KOPT-K1 (cell line): ENCODE measurements at regions not wholly inside any gene's neighbourhood (a gene's known extent, or its start where the extent isn't known, plus 50 kb on each side); places are given as distances from the start of the nearest gene placed in this dataset.
A peak's percentile ranks its signal among the peaks of the same experiment; 100 is the strongest.
"Not testable (repeated sequence)": the region's sequence is repeated elsewhere in the genome, so short reads cannot be mapped to it uniquely, and the experiment has no call there.

Source experiments
- H3K27ac ChIP-seq: fragments of 200-600 bp; sonication (generic); 2 replicates; pipeline ENCODE4 v1.5.1; 2016; ENCODE audit warnings: antibody characterized with exemption, mild to moderate bottlenecking, low read depth, low read length; ENCODE audit not compliant: poor library complexity, severe bottlenecking
- H3K36me3 ChIP-seq: fragments of 200-600 bp; sonication (generic); 2 replicates; pipeline ENCODE4 v1.5.1; 2017; ENCODE audit warnings: antibody characterized with exemption, mild to moderate bottlenecking, low read length, moderate library complexity; ENCODE audit not compliant: insufficient read depth
- H3K9me3 ChIP-seq: fragments of 200-600 bp; sonication (generic); 2 replicates; pipeline ENCODE4 v1.5.1; 2017; ENCODE audit warnings: antibody characterized with exemption, low read length, mild to moderate bottlenecking; ENCODE audit not compliant: insufficient read depth, poor library complexity, severe bottlenecking

- H3K36me3 ChIP-seq, result no peaks in the 10 kb centered on the region
- H3K9me3 ChIP-seq, result no peaks in the 10 kb centered on the region
- H3K27ac ChIP-seq, result no peak overlapping the region
Measured at GRCh38 chr16:11412175-11412904, 67.1 kb downstream of the RMI2 start.

GRCh38 chr16:11412965-11413887 is 68.0 kb downstream of the RMI2 start:
- Histone ChIP-seq H3K27ac (no peak overlapping the region), H3K36me3 (no peaks in the 10 kb centered on the region)

GRCh38 chr16:11413907-11414595 is 68.8 kb downstream of the RMI2 start:
- no peaks in the 10 kb centered on the region for H3K9me3 ChIP-seq
- no peaks in the 10 kb centered on the region for H3K36me3 ChIP-seq
- no peak overlapping the region for H3K27ac ChIP-seq

More at GRCh38 chr16:11412965-11413887, 68.0 kb downstream of the RMI2 start:
- H3K9me3 ChIP-seq, result no peaks in the 10 kb centered on the region

GRCh38 chr16:11414815-11415775 is 69.8 kb downstream of the RMI2 start:
- no peaks in the 10 kb centered on the region for H3K36me3 ChIP-seq
- no peak overlapping the region for H3K27ac ChIP-seq

GRCh38 chr16:11416228-11417001 is 71.2 kb downstream of the RMI2 start:
- no peaks in the 10 kb centered on the region for H3K9me3 ChIP-seq
- no peak overlapping the region for H3K27ac ChIP-seq
- H3K36me3 ChIP-seq, result no peaks in the 10 kb centered on the region

More at GRCh38 chr16:11414815-11415775, 69.8 kb downstream of the RMI2 start:
- H3K9me3 ChIP-seq, result no peaks in the 10 kb centered on the region

- Histone ChIP-seq H3K9me3 (no peaks in the 10 kb centered on the region), H3K36me3 (no peaks in the 10 kb centered on the region), H3K27ac (no peak overlapping the region)
Measured at GRCh38 chr16:11417487-11417886, 72.2 kb downstream of the RMI2 start.

- H3K36me3 ChIP-seq, result no peaks in the 10 kb centered on the region
- no peaks in the 10 kb centered on the region for H3K9me3 ChIP-seq
- no peak overlapping the region for H3K27ac ChIP-seq
Measured at GRCh38 chr16:11418506-11418905, 73.2 kb downstream of the RMI2 start.

GRCh38 chr16:11420067-11420466 is 74.8 kb downstream of the RMI2 start:
- H3K27ac ChIP-seq, H3K36me3 ChIP-seq, H3K9me3 ChIP-seq: not testable (repeated sequence)

- H3K27ac ChIP-seq, result no peak overlapping the region
- H3K36me3 ChIP-seq, result no peaks in the 10 kb centered on the region
- H3K9me3 ChIP-seq, result no peaks in the 10 kb centered on the region
Measured at GRCh38 chr16:11420895-11421294, 75.6 kb downstream of the RMI2 start.

GRCh38 chr16:11422381-11423314 is 77.4 kb downstream of the RMI2 start:
- Histone ChIP-seq H3K27ac (peak overlapping the region; percentile 68), H3K9me3 (no peaks in the 10 kb centered on the region), H3K36me3 (no peaks in the 10 kb centered on the region)

- no peaks in the 10 kb centered on the region for H3K36me3 ChIP-seq
- H3K9me3 ChIP-seq, result no peaks in the 10 kb centered on the region
- peak overlapping the region; percentile 68 for H3K27ac ChIP-seq
Measured at GRCh38 chr16:11423315-11424117, 78.3 kb downstream of the RMI2 start.

- H3K27ac ChIP-seq, result peak overlapping the region; percentile 68
- no peaks in the 10 kb centered on the region for H3K36me3 ChIP-seq
- H3K9me3 ChIP-seq, result no peaks in the 10 kb centered on the region
Measured at GRCh38 chr16:11424118-11424460, 78.8 kb downstream of the RMI2 start.
